T-helper 17 cell (primary cell): ENCODE measurements at regions not wholly inside any gene's neighbourhood (a gene's known extent, or its start where the extent isn't known, plus 50 kb on each side); places are given as distances from the start of the nearest gene placed in this dataset.

Experiments
- ATAC-seq: fragments of 150-1000 bp; cut with Tn5 transposase; 2 replicates; pipeline ENCODE4 v1.10.0; 2021; ENCODE audit warnings: mild to moderate bottlenecking, moderate library complexity
- DNase-seq, 3 donors: peaks; one replicate each; pipeline versions ENCODE4 v3.0.0 to v3.0.0-alpha.2; 2020 to 2021
- H3K9me3 ChIP-seq: one replicate; pipeline ENCODE4 v1.7.0; 2013; ENCODE audit warnings: low read length, mild to moderate bottlenecking; ENCODE audit not compliant: control insufficient read depth, poor library complexity, severe bottlenecking
- H3K27ac Mint-ChIP-seq: one replicate; pipeline ENCODE4 v1.8.0; 2022; ENCODE audit warnings: mild to moderate bottlenecking, moderate library complexity, mixed read lengths
- H3K27me3 Mint-ChIP-seq: one replicate; pipeline ENCODE4 v1.8.0; 2022; ENCODE audit warnings: mixed read lengths
- H3K36me3 Mint-ChIP-seq: one replicate; pipeline ENCODE4 v1.8.0; 2022; ENCODE audit warnings: low read depth, mixed read lengths
- H3K4me1 Mint-ChIP-seq: one replicate; pipeline ENCODE4 v1.8.0; 2022; ENCODE audit warnings: mild to moderate bottlenecking, mixed read lengths
- H3K4me3 Mint-ChIP-seq: one replicate; pipeline ENCODE4 v1.8.0; 2022; ENCODE audit warnings: mild to moderate bottlenecking, moderate library complexity, mixed read lengths

DNA sequence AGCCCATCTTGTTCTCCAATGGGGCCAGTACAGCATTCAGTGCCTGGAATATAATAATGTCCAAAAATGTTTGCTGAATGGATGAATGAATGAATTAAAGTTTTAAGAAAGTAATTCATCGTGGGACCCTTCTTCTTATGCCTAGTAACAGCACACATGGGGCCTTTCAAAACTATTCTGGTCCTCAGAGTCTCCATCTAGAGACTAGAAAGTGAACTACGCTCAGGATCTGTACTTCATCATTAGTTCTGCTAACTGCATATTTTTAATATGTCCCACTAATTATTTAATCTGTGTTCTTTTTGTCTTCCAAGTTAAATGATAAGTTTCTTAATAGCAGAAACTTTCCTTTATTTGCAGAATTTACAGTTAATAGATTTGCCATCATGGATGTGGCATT, 172.5 kb downstream of the SMAD2 start:
- H3K9me3 ChIP-seq: no peaks in the 10 kb centered on the region
- ATAC-seq: no peak
- H3K4me3 Mint-ChIP-seq: no peak overlapping the region
- peaks cover 20% of the 10 kb centered on the region for H3K27me3 Mint-ChIP-seq
- peaks cover 2% of the 10 kb centered on the region for H3K4me1 Mint-ChIP-seq
- no peak for DNase-seq
- no peak overlapping the region for H3K27ac Mint-ChIP-seq
- peaks cover 4% of the 10 kb centered on the region for H3K36me3 Mint-ChIP-seq

DNA sequence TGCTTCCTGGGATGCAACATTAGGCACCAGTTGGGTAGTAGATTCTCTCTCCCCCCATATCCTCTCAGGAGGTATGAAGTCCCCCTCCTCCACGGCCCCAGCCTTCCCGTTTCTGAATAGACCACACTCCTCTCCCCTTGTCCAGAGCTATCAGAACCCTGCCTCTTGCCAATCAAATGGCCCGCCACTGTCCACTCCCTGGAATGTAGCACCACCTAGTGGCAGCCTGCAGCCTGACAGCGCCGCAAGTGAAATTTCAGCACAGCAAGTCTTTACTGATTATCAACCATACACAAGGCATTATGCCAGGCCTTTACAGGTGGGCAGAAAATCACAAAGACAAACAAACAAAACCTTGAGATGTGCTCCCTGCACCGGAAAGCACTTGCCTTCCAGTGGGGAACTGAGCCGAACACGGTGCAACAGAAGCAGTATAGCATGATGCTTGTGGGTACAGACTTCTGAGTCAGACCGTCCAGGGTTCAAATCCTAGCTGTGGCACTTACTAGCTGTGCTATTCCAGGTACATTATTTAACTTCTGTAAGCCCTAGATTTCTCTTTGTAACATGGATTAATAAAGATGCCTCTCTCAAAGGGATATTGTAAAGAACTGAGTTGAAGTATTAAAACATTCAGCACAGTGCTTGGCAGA, 174.0 kb downstream of the SMAD2 start:
- H3K4me1 Mint-ChIP-seq: peaks cover 2% of the 10 kb centered on the region
- H3K4me3 Mint-ChIP-seq: no peak overlapping the region
- ATAC-seq (peak; percentile 65), DNase-seq (peak in 2 of 3 donors; percentile 21 to 40)
- peaks cover 4% of the 10 kb centered on the region for H3K36me3 Mint-ChIP-seq
- H3K27ac Mint-ChIP-seq: no peak overlapping the region
- H3K9me3 ChIP-seq: no peaks in the 10 kb centered on the region
- peaks cover 20% of the 10 kb centered on the region for H3K27me3 Mint-ChIP-seq

DNA sequence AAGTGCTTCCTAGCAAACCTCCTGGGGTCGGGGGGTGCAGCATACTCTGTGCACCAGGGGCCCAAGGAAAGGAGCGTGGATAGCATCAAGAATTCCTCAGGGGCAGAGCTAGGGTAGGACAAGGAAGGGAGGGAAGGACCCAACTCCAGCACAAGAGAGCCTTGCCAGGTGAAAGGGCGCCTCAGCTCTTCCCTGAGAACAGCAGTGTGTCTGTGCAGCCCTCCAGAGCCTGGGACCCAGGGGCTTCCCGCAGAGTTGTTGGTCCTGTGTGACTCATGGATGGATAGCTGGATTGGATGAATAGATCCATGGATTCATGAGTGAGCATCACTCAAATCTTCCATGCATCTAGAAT, 175.4 kb downstream of the SMAD2 start:
- Mint-ChIP-seq H3K36me3 (peaks cover 4% of the 10 kb centered on the region), H3K27me3 (peaks cover 24% of the 10 kb centered on the region), H3K4me1 (peaks cover 2% of the 10 kb centered on the region)

DNA sequence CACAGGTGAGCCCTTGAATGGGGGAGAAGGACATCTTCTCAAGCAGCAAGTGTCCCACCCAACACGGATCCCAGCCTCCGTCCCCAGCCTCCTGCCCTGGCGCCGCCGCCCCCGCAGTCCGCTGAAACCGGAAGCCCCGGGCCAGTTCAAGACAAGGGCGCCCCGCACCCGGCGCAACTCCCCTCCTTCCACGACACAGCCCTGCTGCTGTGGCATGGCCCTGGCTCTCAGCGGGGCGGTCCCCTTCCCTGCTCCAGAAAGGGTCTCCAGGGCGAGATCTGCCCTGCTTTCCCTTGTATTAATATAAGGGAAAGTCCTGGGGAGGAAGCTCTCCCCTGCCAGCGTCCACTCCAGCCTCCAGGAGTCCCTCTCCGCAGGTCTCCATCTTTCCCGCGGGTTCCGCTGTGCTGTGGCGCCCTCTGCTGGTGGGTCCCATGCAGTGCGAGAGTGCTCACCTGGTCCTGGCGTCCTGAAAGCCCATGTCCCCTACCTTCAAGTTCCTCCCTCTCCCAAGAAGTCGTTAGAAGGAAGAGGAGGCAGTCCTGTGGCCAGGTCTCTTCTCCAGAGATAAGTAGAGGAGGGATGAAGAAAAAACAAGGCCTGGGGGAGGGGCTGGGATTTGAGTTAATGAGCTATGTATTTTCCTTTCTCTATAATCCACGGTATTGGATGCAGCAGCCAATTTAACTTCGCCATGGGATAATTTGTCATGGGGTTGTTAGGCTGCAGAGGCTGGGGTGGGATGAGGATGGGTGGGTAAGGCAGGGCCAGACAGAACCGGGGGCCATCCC, 176.0 kb downstream of the SMAD2 start:
- H3K9me3 ChIP-seq: no peaks in the 10 kb centered on the region
- ATAC-seq (peak; percentile 60), DNase-seq (peak; percentile 25 to 45 (median 44))
- peaks cover 3% of the 10 kb centered on the region for H3K4me1 Mint-ChIP-seq
- peaks cover 24% of the 10 kb centered on the region for H3K27me3 Mint-ChIP-seq
- H3K27ac Mint-ChIP-seq: no peak overlapping the region
- H3K36me3 Mint-ChIP-seq: peaks cover 4% of the 10 kb centered on the region
- H3K4me3 Mint-ChIP-seq: peak overlapping the region; percentile 8

More for the DNA sequence above, 175.4 kb downstream of the SMAD2 start:
- ATAC-seq (no peak), DNase-seq (no peak)
- Mint-ChIP-seq H3K4me3 (no peak overlapping the region), H3K27ac (no peak overlapping the region)
- H3K9me3 ChIP-seq: no peaks in the 10 kb centered on the region

DNA sequence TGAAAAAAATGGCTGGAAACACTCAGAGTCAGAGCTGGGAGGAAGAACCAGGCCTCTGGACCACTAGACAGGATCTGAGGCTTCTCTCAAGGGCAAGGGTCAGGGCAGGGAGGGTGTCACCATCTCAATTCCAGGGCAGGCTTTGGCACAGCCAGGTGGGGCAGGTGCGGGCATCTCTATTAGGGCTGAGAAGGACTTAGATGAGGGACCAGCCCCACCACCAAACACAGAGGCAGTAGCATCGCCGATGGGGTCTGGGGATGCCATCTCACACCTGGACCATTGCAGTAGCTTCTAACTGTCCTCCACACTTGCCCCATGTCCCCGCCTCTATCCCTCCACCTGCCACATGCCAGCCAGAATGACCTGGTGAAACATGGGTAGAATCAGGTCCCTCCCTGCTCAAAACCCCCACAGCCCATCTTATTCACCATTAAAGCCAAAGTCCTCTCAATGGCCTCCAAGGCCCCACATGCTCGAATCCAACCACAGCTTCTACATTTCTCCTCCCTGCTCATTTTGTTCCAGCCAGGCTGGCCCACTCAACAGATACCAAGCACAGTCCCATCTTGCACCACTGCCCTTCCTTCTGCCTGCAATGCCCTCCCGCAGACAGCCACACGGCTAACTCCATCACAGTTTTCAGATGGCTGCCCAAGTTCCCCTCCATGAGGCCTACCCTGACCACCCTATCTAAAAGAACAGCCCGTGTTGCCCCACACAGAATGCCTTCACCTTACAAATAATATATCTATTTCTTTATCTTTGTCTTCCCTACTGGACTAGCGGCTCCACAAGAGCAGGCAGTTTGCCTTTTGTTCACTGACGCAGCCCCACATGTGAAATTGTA, 177.4 kb downstream of the SMAD2 start:
- Mint-ChIP-seq H3K36me3 (peaks cover 2% of the 10 kb centered on the region), H3K4me3 (no peak overlapping the region), H3K27me3 (peaks cover 19% of the 10 kb centered on the region), H3K27ac (no peak overlapping the region), H3K4me1 (peaks cover 6% of the 10 kb centered on the region)
- ATAC-seq (no peak), DNase-seq (no peak)
- H3K9me3 ChIP-seq: no peaks in the 10 kb centered on the region

DNA sequence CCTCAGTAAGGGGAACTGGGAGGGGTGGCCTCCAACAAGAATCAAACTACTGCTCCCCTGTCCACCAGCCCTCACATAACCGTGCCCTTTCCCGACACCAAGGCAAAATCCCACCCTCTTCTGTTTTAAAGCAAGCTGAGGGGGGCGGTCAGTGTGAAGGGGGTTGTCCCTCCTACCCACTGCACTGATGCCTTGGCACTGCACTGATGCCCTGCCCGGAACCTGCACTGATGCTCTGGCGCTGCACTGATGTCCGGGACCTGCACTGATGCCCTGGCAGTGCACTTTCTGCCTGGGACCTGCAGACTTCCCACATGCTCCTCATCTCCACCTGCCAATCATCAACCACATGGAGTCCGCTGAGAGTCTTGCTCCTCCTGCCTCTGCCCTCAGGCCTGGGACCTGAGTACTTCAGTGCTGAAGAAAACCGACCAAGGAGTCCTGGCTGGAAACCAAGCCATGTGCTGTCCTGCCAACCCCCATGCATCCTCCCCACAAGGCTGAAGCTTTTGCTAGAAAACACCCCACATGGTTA, 179.5 kb downstream of the SMAD2 start:
- no peak for DNase-seq
- H3K4me3 Mint-ChIP-seq: no peak overlapping the region

DNA sequence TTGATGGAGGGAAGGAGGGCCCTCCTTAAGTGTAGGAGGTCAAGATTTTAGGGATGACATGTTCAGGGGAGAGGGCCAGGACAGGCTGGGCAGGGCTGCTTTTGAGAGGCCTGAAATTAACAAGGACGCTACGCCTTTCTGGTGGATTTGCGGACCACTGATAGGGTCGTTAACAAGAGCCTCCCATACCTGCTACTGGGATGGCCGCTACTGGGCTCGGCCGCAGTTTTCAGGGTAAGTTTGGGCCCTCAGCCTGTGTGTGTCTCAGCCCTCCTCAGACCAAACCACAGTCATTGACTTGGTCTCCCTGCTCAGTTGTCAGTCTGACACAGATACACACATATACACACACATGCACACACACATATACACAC, 180.9 kb downstream of the SMAD2 start:
- Mint-ChIP-seq H3K36me3 (no peaks in the 10 kb centered on the region), H3K27ac (peak overlapping the region; percentile 21), H3K27me3 (peaks cover 4% of the 10 kb centered on the region), H3K4me1 (peaks cover 4% of the 10 kb centered on the region), H3K4me3 (no peak overlapping the region)
- H3K9me3 ChIP-seq: no peaks in the 10 kb centered on the region
- DNase-seq (no peak), ATAC-seq (no peak)

More for the DNA sequence above, 179.5 kb downstream of the SMAD2 start:
- H3K27me3 Mint-ChIP-seq: peaks cover 9% of the 10 kb centered on the region
- peaks cover 4% of the 10 kb centered on the region for H3K4me1 Mint-ChIP-seq
- H3K27ac Mint-ChIP-seq: no peak overlapping the region
- no peak for ATAC-seq
- H3K9me3 ChIP-seq: no peaks in the 10 kb centered on the region
- no peaks in the 10 kb centered on the region for H3K36me3 Mint-ChIP-seq

DNA sequence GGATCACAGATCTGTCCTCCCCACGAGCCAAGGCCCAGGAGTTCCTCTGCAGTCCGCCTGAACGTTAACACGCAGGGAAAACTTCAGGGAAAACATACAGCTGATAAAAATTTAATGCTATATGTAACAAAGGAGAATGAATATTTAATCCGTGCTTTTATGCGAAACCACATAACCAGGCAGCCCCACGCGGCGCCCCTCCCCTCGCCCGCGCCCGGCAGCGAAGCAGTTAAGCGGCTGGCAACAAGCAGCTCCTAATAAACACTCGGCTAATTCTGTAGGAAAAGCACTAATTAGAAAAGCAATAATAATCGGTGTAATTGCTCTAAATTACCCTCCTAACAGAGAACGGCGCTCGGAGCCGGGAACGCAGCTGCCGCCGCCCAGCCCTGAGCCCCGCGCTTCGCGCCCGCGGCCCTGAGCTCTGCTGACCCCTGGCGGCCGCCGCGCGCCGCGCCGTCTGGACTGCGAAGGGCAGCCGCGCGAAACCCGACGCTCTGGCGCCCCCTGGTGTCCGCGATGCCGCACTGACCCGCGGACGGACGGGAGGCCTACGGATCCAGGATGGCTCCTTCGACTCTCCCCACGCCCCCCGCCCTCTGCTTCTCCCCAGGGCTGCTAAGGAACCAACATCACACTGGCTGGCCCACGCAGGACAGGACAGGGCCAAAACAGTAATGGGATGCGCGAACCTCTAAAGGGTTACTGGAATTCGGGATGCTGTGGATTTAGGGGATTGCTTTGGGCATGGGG, 181.4 kb downstream of the SMAD2 start:
- Mint-ChIP-seq H3K27ac (peak overlapping the region; percentile 21), H3K4me3 (no peak overlapping the region)

DNA sequence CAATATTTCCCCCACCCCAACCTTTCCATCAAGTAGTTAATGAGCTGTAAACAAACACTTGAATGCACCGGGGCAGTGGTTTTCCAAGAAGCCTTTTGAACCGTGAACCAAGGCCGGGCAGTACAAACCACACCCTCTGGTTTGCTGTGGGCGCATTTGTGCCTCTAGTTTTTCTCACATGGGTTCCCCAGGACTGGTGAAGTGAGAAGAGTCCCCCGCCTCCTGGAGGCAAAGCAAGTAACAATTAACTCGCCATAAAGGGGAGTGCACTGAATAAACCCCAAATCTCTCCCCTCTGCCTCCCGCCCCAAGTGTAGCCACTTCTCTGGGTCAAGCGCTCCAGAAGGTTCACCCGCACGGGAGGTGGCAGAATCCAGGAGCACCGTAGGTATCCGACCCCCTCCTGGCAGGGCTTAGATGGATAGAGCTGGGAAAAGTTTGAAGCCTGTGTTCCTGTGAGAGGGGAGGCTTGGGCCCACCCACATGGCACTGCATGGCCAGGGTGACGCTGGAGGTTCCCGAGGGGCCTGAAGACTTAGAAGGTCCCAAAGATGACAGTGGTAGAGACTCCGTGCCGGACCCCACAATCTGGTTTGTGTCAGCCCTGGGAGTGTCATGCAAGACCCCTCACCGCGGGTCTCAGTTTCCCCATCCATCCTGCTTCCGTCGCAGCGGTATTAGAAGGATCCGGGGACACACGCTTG, 182.2 kb downstream of the SMAD2 start:
- peaks cover 4% of the 10 kb centered on the region for H3K27me3 Mint-ChIP-seq
- peaks cover 4% of the 10 kb centered on the region for H3K4me1 Mint-ChIP-seq
- no peaks in the 10 kb centered on the region for H3K9me3 ChIP-seq
- H3K36me3 Mint-ChIP-seq: no peaks in the 10 kb centered on the region
- ATAC-seq (no peak), DNase-seq (no peak)
- H3K27ac Mint-ChIP-seq: no peak overlapping the region
- H3K4me3 Mint-ChIP-seq: no peak overlapping the region

More for the DNA sequence above, 181.4 kb downstream of the SMAD2 start:
- DNase-seq (peak; percentile 75 to 92 (median 80)), ATAC-seq (peak; percentile 100)
- Mint-ChIP-seq H3K36me3 (no peaks in the 10 kb centered on the region), H3K4me1 (peaks cover 4% of the 10 kb centered on the region), H3K27me3 (peaks cover 4% of the 10 kb centered on the region)
- no peaks in the 10 kb centered on the region for H3K9me3 ChIP-seq

DNA sequence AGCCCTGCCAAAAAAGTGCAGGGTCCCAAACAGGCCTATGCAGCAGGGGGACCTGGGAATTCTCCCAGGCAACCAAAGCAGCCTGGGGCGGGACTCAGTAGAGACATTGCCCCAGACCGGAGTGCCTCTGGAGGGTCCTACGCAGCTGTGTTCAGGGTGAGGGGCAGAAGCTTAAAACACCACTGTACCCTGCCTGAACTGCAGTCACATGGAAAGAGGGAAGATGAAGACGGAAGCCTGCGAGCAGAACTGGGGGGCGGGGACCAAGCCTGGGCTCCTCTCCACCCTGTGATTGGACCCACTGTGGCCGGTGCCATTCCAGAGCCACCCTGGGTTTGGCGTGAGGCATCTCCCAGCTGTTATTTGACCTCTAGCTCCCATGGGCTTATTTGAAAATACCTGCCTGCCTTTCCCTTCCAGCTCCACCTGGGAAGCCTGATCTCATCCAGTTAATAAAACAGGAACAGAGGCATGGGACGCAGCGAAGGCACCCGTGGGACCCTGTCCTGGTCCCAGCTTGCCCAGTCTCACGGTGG, 183.1 kb downstream of the SMAD2 start:
- ATAC-seq (no peak), DNase-seq (no peak)
- Mint-ChIP-seq H3K4me3 (peak overlapping the region; percentile 41), H3K4me1 (peaks cover 4% of the 10 kb centered on the region), H3K27ac (no peak overlapping the region), H3K36me3 (no peaks in the 10 kb centered on the region), H3K27me3 (peaks cover 4% of the 10 kb centered on the region)
- no peaks in the 10 kb centered on the region for H3K9me3 ChIP-seq

DNA sequence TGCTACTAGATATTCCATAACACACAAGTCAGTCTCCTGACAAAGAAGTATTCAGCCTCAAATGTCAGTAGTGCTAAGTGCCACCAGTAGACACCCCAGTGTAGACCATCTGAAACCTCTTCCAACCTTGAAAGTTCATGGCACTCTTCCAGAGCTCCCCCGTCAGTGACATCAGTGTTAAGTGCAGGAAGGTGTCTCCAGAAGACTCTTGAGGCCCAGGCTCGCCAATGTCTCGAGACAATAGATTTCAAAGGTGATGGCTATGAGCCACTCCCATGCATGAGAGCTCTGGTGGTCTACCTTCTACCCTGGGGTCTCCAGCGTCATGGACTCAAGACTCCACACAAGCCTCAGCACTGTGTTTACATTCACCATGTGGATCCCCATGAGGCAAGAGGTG, 183.8 kb downstream of the SMAD2 start:
- Mint-ChIP-seq H3K27me3 (peaks cover 4% of the 10 kb centered on the region), H3K27ac (no peak overlapping the region), H3K4me1 (peaks cover 4% of the 10 kb centered on the region), H3K36me3 (no peaks in the 10 kb centered on the region), H3K4me3 (no peak overlapping the region)
- H3K9me3 ChIP-seq: no peaks in the 10 kb centered on the region
- DNase-seq: no peak
- ATAC-seq: no peak

DNA sequence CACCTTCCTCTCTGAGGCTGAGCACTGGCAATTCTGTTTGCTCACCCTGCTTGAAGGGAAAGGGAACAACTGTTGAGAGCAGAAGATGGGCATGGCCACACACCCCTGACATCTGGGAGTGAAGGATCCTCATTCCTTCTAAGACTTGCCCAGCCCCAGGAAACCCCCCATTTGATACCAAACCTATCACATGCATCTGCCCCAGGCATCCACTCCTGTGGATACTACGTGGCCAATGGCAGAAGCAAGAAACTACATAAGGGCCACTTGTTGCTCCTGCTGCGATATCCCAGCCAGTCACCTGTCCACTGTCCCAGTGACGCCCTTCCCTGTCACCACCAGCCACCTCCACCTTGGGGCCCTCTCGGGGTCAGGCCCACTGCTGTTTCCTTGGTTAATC, 185.2 kb downstream of the SMAD2 start:
- no peak overlapping the region for H3K4me3 Mint-ChIP-seq
- H3K36me3 Mint-ChIP-seq: no peaks in the 10 kb centered on the region
- H3K27ac Mint-ChIP-seq: no peak overlapping the region
- no peaks in the 10 kb centered on the region for H3K27me3 Mint-ChIP-seq
- DNase-seq (no peak), ATAC-seq (no peak)
- peaks cover 4% of the 10 kb centered on the region for H3K4me1 Mint-ChIP-seq
- no peaks in the 10 kb centered on the region for H3K9me3 ChIP-seq
